Spleen (tissue), 7 donors: ENCODE measurements at regions not wholly inside any gene's neighbourhood (a gene's known extent, or its start where the extent isn't known, plus 50 kb on each side); places are given as distances from the start of the nearest gene placed in this dataset.

Experiments used
- CTCF ChIP-seq, 11 experiments: fragments of 200-600 bp in 7 of 11; fragments of 450-650 bp in 4 of 11; sonication (generic) in 4 of 11; IDR thresholded peaks in 8 of 11; conservative IDR thresholded peaks in 3 of 11; 1 replicate in 7 of 11; 2 replicates in 4 of 11; pipeline versions ENCODE4 v1.4.0 to v1.8.0; 2016 to 2021; ENCODE audit warnings: antibody characterized with exemption in 11 of 11, inconsistent platforms in 4 of 11, mild to moderate bottlenecking in 1 of 11
- POLR2A ChIP-seq, 3 donors: fragments of 450-650 bp; IDR thresholded peaks; one replicate each; pipeline ENCODE4 v1.5.1; 2017; ENCODE audit warnings: antibody characterized with exemption in 3 of 3, mild to moderate bottlenecking in 1 of 3
- POLR2AphosphoS5 ChIP-seq, 3 donors: sonication (generic); formaldehyde crosslinking; IDR thresholded peaks; one replicate each; pipeline ENCODE4 v1.5.1; 2017; ENCODE audit warnings: antibody characterized with exemption in 3 of 3
- donor health status: DM: no; HTN: no; CAD: no; lungs with moderate emphysema.
- donor health status: DM: no; HTN: no; CAD: no.
- donor health status: DM: no; HTN: no; CAD: no.

DNA sequence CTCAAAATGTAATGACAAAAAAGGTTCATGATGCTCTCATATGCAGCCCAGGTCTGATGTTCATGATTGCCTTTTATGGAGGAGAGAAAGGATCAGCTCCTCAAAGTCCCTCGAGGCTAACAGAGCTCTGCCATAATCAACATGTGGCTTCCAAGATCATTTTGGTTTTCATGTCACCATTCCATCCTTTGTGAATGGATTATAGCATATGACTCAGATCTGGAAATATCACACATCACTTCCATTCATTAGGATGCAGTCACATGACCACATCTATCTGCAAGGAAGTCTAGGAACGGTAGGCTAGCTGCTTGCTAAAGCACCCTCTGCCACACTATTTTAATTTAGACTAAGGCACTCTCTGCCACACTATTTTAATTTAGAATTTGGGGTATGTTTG lies 77.6 kb downstream of the COX18 start:
- TF ChIP-seq CTCF (IDR thresholded peaks at IDR 0.05 in 8 of 11, conservative IDR thresholded peaks at IDR 0.05 in 3 of 11) (no peak), POLR2A (IDR thresholded peaks at IDR 0.05) (no peak), POLR2AphosphoS5 (IDR thresholded peaks at IDR 0.05) (no peak)
